M059J (cell line): ENCODE measurements at regions not wholly inside any gene's neighbourhood (a gene's known extent, or its start where the extent isn't known, plus 50 kb on each side); places are given as distances from the start of the nearest gene placed in this dataset.
A peak's percentile ranks its signal among the peaks of the same experiment; 100 is the strongest.

Experiments
- DNase-seq: peaks from one replicate; pipeline ENCODE4 v3.0.0-alpha.2; 2012; ENCODE audit warnings: low read depth

DNA sequence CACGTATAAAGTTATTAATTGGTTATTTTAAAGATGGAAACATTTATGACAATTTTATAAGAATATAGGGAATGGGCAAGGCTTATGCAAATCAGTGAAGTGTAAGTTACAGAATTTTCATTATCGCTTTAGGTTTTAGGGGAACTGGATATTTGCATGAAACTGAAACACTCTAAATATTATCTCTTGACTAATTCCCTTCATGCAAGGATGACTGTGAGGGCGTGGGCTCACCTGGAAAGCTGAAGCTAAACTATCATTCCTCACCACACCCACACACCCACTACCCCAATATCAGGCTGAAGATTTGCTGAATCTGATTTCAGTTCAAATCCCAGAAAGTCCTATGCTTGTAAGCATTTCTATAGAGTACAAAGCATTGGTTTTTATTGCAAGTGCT, 81.7 kb upstream of the ARHGAP24 start:
- no peak for DNase-seq

DNA sequence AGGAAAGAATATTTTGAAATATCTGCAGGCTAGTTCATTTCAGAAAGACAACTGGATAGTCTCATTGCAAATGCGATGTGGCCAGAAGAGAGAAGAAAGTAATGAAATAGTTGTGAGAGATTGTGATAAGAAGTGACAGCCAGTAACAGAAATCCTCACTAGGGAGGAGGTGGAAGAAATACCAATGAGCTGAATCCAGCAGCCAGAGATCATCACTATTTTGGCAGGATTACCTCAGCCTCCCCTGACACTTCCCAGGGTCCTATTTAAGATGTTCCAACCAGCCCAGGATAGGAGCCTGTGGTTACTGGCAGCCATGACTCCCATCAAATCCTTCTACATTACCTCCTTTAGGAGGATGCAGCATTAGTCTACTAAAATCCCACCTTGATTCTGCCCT, 76.7 kb upstream of the ARHGAP24 start:
- DNase-seq = no peak

DNA sequence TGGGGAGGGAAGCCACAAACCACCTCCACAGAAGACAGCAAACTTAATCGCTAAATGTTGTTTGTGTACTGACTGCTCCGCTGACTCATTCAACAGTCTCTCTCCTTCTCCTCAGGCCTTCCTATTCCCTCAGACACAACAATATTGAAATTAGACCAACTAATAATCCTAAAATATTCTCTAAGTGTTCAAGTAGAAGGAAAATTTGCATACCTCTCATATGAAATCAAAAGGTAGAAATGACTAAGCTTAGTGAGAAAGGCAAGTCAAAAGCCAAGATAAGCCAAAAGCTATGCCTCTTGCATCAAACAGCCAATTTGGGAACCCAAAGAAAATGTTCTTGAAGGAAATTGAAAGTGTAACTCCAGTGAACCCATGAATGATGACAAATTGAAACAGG, 75.7 kb upstream of the ARHGAP24 start:
- DNase-seq = no peak

DNA sequence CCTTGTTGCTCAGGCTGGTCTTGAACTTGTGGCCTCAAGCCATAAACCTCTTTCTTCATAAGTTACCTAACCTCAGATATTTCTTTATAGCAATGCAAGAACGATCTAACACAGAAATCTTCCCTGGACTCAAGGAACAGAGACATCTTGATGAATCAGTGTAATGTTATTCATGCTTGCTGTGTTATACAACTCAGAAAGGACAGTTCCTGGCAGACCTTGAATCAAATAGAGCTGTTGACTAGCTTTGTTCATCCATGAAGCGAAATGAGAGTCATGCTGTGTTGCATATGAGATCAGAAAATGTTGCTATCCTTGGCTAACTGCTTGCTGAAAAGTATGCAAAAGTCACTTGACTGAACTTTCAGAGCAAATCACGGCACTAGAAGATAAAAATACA, 72.6 kb upstream of the ARHGAP24 start:
- DNase-seq = peak; percentile 22

DNA sequence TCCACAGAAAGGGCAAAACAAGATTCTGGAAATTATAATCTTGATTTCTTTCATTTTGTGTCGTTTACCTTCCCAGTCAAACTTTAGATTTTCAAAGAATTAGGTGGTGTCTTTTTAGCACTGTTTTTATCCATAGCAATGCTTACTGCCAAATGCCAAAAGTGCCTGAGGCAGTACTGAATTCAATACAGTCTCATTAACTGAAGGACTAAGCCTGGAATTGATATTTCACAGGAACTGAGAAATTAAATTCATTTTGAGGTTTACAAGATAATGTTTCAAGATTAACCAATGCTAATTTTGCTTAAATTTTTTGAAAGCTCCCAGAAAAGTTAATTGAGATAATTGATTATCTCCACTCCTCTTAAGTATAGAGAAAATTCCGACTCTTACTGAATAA, 68.8 kb upstream of the ARHGAP24 start:
- peak; percentile 5 for DNase-seq

DNA sequence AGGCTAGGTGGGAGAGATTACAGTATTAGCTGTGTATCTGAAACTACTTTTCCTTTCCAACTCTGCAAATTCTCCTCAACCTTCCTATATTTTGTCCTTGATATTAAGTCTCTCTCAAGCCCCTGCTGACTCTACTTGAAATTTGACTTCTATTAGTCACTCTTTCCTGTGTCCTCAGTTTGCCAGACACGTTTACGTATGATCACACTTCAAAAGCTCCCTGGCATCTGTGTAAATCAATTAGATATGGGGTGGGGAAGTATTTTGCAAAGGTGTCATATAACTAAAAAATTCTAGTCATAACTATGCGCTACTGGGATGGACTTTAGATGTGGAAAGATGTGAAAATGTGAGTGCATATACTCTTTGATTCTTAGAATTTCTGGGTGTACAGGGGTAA, 67.4 kb upstream of the ARHGAP24 start:
- no peak for DNase-seq

DNA sequence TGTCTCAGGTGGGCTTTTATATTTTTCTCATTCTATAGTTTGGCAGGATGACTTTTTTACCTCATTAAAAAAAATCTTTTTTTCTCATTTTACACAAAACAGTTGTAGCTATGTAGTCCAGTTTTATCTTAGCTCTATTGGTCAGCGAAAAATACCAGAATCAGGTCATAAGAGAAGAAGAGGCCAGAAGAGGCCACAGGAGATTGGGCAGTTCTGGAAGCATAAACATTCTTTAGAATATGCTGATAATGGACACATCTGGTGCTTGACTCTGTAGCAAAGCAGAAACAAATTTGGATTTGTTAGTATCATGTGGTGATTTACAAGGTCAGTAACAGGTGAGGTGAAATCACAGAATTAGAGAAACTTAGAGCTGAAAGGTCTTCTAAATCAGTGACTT, 66.6 kb upstream of the ARHGAP24 start:
- DNase-seq = no peak

DNA sequence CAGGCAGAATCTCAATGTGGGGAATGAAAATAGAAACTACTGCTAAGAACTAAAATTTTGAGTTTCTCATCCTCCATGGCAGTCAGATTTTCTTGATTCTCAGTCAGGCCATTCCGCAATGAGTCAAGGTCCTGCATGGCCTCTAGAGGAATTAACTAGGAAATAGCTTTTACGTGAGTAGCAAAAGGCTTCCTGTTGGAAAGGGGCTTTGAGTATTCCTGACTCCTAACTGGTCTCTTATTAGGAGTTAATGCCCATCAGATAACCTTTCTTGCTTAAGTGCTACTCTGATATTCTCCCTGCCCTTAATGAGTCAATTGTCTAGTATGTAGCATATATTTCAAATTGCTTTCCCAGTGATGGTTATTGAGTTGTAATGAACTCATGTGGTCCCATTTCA, 65.7 kb upstream of the ARHGAP24 start:
- peak; percentile 2 for DNase-seq

DNA sequence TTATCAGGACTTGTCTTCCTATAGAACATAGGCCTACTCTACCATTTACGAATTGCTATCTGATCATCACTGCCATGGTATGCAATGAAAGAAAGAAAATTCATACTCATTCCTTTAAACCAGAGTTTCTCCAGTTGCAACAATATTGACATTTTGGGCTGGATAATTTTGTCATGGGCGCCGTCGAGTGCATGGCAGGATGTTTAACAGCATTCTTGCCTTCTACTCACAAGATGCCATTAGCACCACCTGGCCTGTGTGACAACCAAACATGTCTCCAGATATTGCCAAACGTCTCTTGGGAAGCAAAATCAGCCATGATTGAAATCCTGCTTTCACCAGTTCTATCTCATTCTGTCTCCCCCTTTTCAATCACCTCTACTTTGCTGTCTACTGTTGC, 63.6 kb upstream of the ARHGAP24 start:
- DNase-seq = no peak

DNA sequence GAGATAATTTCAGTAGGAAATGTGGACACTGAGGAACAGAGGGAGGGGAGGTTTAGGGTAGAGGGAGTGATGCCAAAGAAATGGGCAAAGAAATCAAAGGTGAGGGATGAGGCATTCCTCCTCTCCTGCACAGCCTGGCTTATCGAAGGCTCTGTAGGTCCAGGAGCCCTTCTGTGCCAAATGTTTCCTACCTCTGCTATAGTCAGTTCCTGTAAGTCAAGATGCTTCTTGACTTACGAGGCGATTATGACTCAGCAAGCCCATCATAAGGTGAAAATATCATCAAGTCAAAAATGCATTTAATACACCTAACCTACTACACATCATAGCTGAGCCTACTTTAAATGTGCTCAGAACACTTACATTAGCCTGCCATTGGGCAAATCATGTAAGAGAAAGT, 60.0 kb upstream of the ARHGAP24 start:
- no peak for DNase-seq

DNA sequence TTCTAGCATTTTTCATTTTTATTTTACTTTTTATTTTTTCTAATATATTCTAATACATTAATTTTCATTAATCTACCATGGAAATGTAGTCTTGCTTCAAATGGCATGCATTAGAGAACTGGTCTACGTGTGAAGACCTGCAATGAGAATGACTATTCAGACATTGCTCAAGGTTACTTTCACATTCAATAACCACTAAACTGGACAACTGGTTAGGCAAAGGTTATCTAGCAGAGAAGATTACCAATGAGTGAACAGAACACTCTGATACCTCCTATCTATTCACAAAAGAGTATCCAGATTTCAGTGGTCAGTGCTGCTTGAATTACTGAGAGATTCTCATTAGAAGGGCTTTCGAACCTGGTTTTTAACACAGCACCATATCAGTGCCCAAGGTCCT, 58.9 kb upstream of the ARHGAP24 start:
- DNase-seq = no peak

DNA sequence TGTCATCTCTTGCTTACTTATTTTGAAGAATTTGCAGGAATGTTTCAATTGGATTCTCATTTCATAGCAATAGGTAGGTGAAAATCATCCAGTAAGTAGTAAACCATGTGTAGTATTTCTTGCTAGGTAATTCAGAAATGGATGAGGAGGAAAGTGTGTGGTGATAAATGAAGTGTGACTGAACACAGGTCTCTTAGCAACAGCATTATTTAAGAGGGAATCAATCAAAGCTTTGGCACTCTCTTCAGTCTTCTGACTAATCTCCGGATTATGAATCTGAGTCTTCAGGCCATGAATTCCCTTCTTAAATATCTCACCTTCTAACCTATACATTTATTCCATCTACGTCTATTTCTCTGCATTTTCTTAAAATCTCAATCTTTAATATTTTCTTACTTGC, 55.8 kb upstream of the ARHGAP24 start:
- DNase-seq = no peak

DNA sequence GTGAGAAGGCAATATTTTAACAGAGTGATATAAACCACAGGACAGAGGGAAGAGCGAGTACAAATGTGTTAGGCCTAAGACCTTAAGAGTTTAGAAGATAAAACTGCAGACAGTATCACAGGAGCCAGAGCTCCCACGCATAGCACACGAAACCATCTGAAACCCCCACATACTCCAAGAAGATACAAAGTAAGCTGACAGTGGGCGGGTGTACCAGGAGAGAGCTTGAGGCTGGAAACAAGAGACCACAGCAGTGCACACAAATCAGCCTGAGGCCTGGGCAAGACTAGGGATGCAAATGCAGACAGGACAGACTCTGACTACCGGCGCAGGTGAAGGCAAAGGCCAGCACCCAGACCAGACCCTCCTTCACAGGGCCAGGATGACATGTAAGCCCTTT, 54.1 kb upstream of the ARHGAP24 start:
- DNase-seq = no peak

DNA sequence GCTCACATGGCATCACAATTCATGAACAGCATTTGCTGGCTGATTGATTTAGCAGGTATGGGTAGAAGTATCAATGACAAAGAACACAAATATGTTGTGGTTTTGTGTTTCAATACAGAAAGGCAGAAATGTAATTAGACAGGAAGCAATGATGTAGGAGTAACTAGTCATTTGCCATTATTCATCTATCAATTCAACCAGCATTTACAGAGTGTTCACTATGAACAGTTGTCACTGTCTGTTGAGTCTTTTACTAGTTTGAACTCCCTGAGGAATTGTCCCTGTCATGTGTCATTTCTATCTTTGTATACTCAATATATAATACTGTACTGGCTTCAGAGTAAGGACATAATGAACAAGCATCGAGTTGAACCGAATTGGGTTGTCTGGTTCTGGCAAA, 51.5 kb upstream of the ARHGAP24 start:
- peak; percentile 24 for DNase-seq
